Bone marrow (tissue), 2 donors: ENCODE measurements at regions not wholly inside any gene's neighbourhood (a gene's known extent, or its start where the extent isn't known, plus 50 kb on each side); places are given as distances from the start of the nearest gene placed in this dataset.
"Not testable (repeated sequence)": the region's sequence is repeated elsewhere in the genome, so short reads cannot be mapped to it uniquely, and the experiment has no call there.

ENCODE experiments used
- DNase-seq, 2 donors: peaks; one replicate each; lab custom pipeline; 2025; lab: John Stamatoyannopoulos, UW

DNA sequence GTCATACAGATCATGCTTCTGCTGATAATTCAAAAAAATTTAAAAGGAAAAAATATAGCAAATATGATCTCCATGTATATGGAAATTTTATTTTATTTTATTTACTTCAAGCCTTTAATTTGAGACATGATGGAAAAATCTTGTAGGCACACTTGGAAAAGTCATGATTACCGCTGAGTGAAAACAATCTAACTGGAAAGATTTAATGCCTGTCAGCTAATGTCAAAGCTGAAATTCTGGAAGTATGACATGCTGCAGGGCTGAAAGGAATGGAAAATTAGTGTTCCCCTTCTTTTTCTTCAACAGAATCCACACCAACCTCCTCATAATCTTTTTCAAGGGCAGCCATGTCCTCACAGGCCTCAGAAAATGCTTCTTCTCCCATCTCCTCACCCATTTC lies 58.2 kb downstream of the RPRM start:
- no peak for DNase-seq

- no peak for DNase-seq
These were observed 61.5 kb downstream of the RPRM start for GRCh38 chr2:153417077-153417476.

DNA sequence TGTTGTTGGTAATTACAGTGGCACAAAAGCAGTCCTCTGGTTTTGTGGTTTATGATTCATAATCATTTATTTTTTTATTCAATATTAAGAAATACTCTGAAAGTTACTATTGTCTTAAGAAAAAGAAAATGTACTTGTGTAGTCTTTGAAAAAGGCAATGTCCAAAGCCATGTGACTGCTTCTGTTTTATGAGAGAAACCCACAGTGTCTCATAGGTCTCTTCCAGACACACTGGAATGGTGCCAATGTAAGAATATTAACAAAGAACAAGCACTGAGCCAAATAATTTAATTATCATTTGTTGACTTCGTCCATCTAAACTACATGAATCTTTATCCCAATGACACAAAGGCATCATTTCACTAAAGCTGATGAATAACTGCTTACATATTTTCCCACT lies 62.5 kb downstream of the RPRM start:
- no peak for DNase-seq

DNA sequence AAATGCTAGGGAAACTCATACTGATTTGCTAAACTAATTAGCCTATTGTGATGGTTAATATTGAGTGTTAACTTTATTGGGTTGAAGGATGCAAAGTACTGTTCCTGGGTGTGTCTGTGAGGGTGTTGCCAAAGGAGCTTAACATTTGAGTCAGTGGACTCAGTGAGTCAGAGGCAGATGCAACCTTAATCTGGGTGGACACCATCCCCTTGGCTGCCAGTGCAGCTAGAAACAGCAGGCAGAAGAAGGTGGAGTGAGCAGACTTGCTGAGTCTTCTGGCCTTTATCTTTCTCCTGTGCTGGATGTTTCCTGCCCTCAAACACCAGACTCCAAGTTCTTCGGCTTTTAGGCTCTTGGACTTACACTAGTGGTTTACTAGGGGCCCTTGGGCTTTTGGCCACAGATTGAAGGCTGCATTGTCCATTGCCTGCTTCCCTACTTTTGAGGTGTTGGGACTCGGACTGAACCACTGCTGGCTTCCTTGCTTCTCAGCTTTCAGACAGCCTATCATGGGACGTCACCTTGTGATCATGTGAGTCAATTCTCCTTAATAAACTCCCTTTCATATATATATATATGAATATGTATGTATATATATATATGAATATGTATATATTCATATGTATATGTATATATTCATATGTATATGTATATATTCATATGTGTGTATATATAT lies 69.7 kb downstream of the RPRM start:
- no peak for DNase-seq

- DNase-seq, result no peak
These were observed 73.4 kb downstream of the RPRM start for GRCh38 chr2:153405196-153405595.

DNA sequence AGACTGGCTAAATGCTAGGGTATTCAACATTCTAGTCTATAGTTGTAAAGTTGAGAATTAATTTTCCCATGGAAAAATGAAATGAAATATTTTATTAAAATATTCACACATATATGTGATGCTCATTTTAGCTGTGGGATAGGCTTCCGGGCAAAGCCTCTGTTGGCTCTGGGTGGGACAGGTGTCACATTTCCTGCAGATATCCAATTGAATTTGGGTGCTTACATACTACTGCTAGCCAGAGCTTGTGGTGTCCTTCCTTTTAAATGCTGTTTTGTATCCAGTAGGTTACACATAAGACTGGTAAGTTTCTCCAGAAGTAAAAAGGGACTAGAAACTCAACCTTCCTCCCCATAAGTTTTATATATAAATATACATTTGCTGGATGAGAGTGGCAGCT lies 73.8 kb downstream of the RPRM start:
- no peak for DNase-seq

GRCh38 chr2:153403940-153404339 lies 74.6 kb downstream of the RPRM start:
- DNase-seq, result no peak

DNA sequence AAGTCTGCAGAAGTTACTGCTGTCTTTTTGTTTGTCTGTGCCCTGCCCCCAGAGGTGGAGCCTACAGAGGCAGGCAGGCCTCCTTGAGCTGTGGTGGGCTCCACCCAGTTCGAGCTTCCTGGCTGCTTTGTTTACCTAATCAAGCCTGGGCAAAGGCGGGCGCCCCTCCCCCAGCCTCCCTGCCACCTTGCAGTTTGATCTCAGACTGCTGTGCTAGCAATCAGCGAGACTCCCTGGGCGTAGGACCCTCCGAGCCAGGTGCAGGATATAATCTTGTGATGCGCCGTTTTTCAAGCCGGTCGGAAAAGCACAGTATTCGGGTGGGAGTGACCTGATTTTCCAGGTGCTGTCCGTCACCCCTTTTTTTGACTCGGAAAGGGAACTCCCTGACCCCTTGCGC lies 75.2 kb downstream of the RPRM start:
- not testable (repeated sequence) for DNase-seq

DNA sequence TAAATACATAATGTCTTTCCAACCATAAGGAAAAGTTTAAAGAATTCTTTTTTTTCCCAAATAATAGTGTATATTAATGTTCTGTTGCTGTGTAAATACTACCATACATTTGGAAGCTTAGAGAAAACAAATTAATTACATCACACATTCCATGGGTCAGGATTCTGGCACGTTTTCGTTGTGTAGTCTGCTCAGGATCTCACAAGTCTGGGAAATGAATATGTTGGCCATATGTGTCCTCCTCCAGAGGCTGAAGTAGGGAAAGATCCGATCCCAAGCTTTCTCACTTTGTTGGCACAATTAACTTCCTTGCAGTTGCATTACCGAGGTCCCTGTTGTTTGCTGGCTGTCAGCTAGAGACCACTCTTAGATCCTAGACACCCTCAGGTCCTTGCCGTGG lies 83.9 kb downstream of the RPRM start:
- no peak for DNase-seq

DNA sequence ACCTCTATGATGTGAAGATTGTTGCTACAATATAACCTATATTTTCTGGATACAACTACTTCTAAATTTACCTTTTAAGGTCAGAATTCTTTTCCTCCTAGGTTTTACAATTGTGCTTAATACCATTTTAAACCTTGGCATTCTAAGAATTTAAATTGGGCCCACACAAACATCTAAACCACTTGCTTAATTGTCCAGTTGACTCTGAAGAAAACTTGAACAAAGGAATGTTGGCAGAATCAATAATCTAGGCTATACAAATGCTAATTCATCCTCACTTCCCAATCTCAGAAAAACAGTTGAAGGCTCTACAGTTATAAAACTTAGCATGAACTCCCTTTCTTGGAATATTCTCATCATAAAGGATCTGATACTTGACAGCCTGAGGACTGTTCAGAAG lies 84.3 kb downstream of the RPRM start:
- DNase-seq, result no peak

DNA sequence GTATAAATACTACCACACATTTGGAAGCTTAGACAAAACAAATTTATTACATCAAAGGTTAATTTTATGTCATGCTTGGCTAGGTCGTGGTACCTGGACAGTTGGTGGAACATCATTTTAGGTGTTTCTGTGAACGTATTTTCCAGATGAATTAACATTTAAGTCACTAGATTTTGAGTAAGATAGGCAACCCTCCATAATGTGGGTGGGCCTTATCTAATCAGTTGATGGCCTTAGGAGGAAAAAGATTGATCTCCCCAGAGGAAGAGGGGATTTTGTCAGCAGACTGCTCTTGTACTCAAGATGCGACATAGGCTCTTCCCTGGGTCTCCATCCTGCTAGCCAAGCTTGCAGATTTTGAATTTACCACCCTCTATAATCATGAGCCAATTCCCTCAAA lies 85.0 kb downstream of the RPRM start:
- no peak for DNase-seq

GRCh38 chr2:153391131-153391530 lies 87.4 kb downstream of the RPRM start:
- no peak for DNase-seq

DNA sequence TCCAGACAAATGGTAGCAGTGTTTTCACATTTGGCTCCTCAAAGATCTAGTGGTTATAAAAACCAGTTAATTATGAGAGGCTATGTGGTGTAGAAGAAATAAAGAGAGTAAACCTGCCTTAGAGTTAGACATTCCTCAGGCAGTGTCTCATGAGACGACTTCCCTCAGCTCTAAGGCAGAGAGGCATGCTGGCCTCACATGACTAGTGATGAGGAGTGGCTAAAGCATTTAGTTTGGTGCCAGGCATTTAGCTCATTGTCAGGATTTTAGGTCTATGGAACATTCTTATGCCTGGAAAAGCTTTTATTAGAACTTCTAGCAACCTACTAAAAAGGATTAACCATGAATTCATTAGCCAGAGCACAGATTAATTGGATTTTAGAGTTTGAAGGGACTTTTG lies 90.3 kb downstream of the RPRM start:
- no peak for DNase-seq

- no peak for DNase-seq
These were observed 91.4 kb downstream of the RPRM start for GRCh38 chr2:153387203-153387602.

DNA sequence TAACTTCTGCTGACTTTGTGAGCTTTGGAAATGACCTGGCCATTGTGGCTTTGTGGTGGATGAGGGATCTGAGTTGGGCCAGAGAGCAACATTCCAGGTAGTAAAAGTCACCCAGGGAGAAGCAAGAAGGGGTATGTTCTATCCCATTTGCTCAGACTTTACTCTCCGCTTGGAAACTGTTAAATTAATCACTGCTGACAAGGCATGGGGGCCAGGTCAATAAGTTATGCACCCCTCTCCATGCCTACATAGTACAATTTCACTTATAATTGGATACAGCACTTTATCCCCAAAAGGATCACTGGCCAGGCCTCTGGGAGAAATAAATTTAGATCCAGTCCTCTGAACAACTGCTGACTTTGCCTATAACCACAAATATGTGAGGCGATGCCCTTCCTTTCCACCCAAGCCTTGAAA lies 92.1 kb downstream of the RPRM start:
- DNase-seq, result no peak

- DNase-seq, result no peak
These were observed 104.9 kb downstream of the RPRM start for GRCh38 chr2:153373510-153374279.

DNA sequence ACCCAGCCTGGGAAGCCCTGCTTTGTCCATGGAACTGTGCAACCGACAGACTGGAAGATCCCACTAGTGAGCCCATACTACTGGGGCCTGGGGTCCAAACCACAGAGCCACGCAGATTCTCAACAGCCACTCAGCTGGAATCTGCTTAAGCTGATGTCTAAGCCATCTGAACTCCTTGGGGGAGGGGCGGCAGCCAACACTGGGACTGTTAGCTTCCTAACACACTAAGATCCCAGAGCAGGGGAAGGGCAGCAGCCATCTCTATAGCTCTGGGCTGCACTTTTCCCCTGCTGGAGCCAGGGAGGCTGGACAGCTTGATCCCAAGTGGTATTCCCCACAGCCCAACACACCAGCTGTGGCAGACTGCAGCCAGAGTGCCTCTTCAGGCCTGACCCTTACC lies 118.3 kb downstream of the RPRM start:
- no peak for DNase-seq

DNA sequence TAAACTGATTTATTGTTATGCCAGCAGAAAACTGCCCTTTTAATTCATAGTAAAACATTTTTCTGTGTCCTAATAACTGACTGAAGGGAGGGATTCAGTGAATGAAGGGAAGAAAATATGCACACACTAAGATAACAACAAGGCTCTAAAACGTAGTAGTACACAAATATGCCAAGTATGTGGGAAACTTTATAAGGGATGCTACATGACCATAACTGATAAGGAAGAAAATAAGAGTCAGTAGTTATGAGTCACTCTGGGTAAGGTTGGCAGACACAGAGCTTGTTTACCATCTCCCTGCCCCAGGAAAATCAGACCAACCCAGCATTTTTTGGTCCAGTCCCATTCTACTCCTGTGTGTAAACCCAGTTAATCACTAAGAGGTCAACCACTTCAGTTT lies 124.2 kb downstream of the RPRM start:
- DNase-seq, result no peak

GRCh38 chr2:153349603-153350002 lies 129.0 kb downstream of the RPRM start:
- DNase-seq, result no peak

DNA sequence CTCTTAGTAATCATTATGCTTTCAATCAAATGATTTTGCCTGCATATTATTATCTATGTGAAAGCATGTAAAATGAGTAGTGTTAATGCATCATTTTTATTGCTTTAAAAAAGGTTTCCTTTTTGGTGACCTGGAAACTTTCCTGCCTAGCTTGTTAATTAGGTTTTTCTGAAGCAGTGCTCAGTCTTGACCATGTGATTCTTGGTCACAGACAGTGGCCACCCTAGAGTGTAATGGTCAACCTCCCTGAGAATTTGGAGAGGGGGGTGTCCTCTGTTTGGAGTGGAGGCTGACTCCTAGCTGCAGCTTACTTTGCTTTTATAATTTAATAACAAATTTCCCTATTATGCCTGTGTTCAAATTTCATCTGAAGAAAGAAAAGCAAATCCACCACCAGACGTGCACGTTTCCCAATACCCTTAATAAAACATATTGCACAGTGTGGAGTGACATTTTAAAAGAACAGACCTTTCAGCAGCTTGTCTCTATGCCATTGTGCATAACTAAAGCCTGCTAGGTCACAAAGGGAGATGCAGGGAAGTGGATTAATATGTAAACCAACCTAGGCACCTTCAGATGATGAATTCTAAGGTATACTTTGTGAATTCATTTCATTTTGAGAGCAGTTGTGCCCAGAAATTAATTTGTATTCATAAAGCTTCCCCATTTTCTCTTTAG lies 130.6 kb downstream of the RPRM start:
- no peak for DNase-seq

- DNase-seq, result no peak
These were observed 157.7 kb downstream of the RPRM start for GRCh38 chr2:153320879-153321278.

GRCh38 chr2:153311432-153311831 lies 167.1 kb downstream of the RPRM start:
- DNase-seq, result no peak

GRCh38 chr2:153308466-153308865 lies 170.1 kb downstream of the RPRM start:
- no peak for DNase-seq
